ENCODE measurements at regions not wholly inside any gene's neighbourhood (a gene's known extent, or its start where the extent isn't known, plus 50 kb on each side); places are given as distances from the start of the nearest gene placed in this dataset.

GRCh38 chr18:22349317-22349898 is 68.3 kb downstream of the CTAGE1 start:
- TF ChIP-seq, protein P1, sequence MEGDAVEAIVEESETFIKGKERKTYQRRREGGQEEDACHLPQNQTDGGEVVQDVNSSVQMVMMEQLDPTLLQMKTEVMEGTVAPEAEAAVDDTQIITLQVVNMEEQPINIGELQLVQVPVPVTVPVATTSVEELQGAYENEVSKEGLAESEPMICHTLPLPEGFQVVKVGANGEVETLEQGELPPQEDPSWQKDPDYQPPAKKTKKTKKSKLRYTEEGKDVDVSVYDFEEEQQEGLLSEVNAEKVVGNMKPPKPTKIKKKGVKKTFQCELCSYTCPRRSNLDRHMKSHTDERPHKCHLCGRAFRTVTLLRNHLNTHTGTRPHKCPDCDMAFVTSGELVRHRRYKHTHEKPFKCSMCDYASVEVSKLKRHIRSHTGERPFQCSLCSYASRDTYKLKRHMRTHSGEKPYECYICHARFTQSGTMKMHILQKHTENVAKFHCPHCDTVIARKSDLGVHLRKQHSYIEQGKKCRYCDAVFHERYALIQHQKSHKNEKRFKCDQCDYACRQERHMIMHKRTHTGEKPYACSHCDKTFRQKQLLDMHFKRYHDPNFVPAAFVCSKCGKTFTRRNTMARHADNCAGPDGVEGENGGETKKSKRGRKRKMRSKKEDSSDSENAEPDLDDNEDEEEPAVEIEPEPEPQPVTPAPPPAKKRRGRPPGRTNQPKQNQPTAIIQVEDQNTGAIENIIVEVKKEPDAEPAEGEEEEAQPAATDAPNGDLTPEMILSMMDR (IDR thresholded peaks at IDR 0.05): no peak
- TF ChIP-seq POLR2A (IDR thresholded peaks at IDR 0.05): no peak

Data from thyroid gland (tissue), 4 donors.